IMR-90 (cell line): ENCODE measurements at regions not wholly inside any gene's neighbourhood (a gene's known extent, or its start where the extent isn't known, plus 50 kb on each side); places are given as distances from the start of the nearest gene placed in this dataset.

Experiments used
- ATAC-seq: fragments of 200-7000 bp; cut with Tn5 transposase; 2 replicates; pipeline ENCODE4 v1.9.1; 2020; ENCODE audit warnings: low read depth, mild to moderate bottlenecking, moderate library complexity
- BruUV-seq: library from RNA; stranded (reverse); fragments of 400-500 nt; replicated peaks from 2 replicates; lab custom pipeline; 2021; lab: Mats Ljungman, UMichigan
- CTCF ChIA-PET: fragments of 300-600 bp; formaldehyde crosslinking; extraction: SDS; loops from one replicate; lab custom pipeline; 2021; ENCODE audit warnings: antibody characterized with exemption; lab: Yijun Ruan, JAX
- POLR2A ChIA-PET: fragments of 300-600 bp; sonication (Branson Sonifier 250); formaldehyde crosslinking; loops from one replicate; lab custom pipeline; 2022; ENCODE audit warnings: antibody characterized with exemption; ENCODE audit not compliant: unreplicated experiment; lab: Charles Lee
- DNase-seq: peaks from one replicate; pipeline ENCODE4 v3.0.0; 2013
- H2AFZ ChIP-seq: replicated peaks from 2 replicates; pipeline ENCODE3; 2013; ENCODE audit warnings: low read length, mild to moderate bottlenecking; ENCODE audit not compliant: poor library complexity
- H2AK5ac ChIP-seq: 2 replicates; pipeline ENCODE4 v1.6.1; 2013; ENCODE audit warnings: low read depth, low read length, inconsistent platforms
- H2AK9ac ChIP-seq: replicated peaks from 2 replicates; pipeline ENCODE3; 2013; ENCODE audit warnings: mild to moderate bottlenecking, low read depth, low read length, moderate library complexity; ENCODE audit not compliant: poor library complexity
- H2BK120ac ChIP-seq: 2 replicates; pipeline ENCODE4 v1.6.1; 2013; ENCODE audit warnings: low read depth, low read length, inconsistent platforms
- H2BK15ac ChIP-seq: 3 replicates; pipeline ENCODE4 v1.6.1; 2013; ENCODE audit warnings: low read depth, low read length, inconsistent platforms
- H2BK20ac ChIP-seq: 2 replicates; pipeline ENCODE4 v1.6.1; 2013; ENCODE audit warnings: low read depth, mild to moderate bottlenecking, inconsistent platforms, low read length, moderate library complexity
- H2BK5ac ChIP-seq: 2 replicates; pipeline ENCODE4 v1.6.1; 2013; ENCODE audit warnings: mild to moderate bottlenecking, low read depth, low read length, inconsistent platforms; ENCODE audit not compliant: poor library complexity, severe bottlenecking
- H3K14ac ChIP-seq: replicated peaks from 2 replicates; pipeline ENCODE4 v1.6.1; 2013; ENCODE audit warnings: low read depth, low read length, inconsistent platforms
- H3K18ac ChIP-seq: 2 replicates; pipeline ENCODE4 v1.6.1; 2013; ENCODE audit warnings: low read depth, low read length, control low read depth
- H3K23ac ChIP-seq: 2 replicates; pipeline ENCODE4 v1.6.1; 2013; ENCODE audit warnings: low read depth, low read length, inconsistent platforms
- H3K27ac ChIP-seq: 2 replicates; pipeline ENCODE4 v1.5.1; 2013; ENCODE audit warnings: mild to moderate bottlenecking, control low read depth, low read length; ENCODE audit not compliant: insufficient read depth
- H3K27me3 ChIP-seq: 2 replicates; pipeline ENCODE4 v1.6.1; 2013; ENCODE audit warnings: low read length; ENCODE audit not compliant: control insufficient read depth, insufficient read depth
- H3K36me3 ChIP-seq: 2 replicates; pipeline ENCODE4 v1.6.1; 2013; ENCODE audit warnings: low read length, mixed read lengths; ENCODE audit not compliant: control insufficient read depth, insufficient read depth
- H3K4ac ChIP-seq: 2 replicates; pipeline ENCODE4 v1.6.1; 2013; ENCODE audit warnings: low read depth, low read length, inconsistent platforms
- H3K4me1 ChIP-seq: 2 replicates; pipeline ENCODE4 v1.6.1; 2013; ENCODE audit warnings: low read length, mixed read lengths; ENCODE audit not compliant: control insufficient read depth, insufficient read depth
- H3K4me2 ChIP-seq: 2 replicates; pipeline ENCODE4 v1.6.1; 2013; ENCODE audit warnings: low read depth, mild to moderate bottlenecking, control low read depth, low read length, moderate library complexity
- H3K4me3 ChIP-seq: 2 replicates; pipeline ENCODE4 v1.5.1; 2013; ENCODE audit warnings: low read depth, mild to moderate bottlenecking, control low read depth, low read length, moderate library complexity; ENCODE audit not compliant: insufficient read depth
- H3K56ac ChIP-seq: 2 replicates; pipeline ENCODE4 v1.6.1; 2013; ENCODE audit warnings: low read length, inconsistent platforms; ENCODE audit not compliant: insufficient read depth; ENCODE audit errors: extremely low read depth
- H3K79me1 ChIP-seq, 2 experiments: 2 replicates each; pipeline ENCODE4 v1.6.1; 2013; ENCODE audit warnings: low read length in 2 of 2, inconsistent platforms in 1 of 2, low read depth in 1 of 2
- H3K9ac ChIP-seq: 2 replicates; pipeline ENCODE4 v1.6.1; 2013; ENCODE audit warnings: low read depth, low read length, control low read depth
- H3K9me1 ChIP-seq: 2 replicates; pipeline ENCODE4 v1.6.1; 2013; ENCODE audit warnings: low read length, inconsistent platforms; ENCODE audit not compliant: insufficient read depth
- H3K9me3 ChIP-seq: 2 replicates; pipeline ENCODE4 v1.6.1; 2013; ENCODE audit warnings: low read length; ENCODE audit not compliant: control insufficient read depth, insufficient read depth
- H4K20me1 ChIP-seq: 2 replicates; pipeline ENCODE4 v1.6.1; 2013; ENCODE audit warnings: low read length, inconsistent platforms; ENCODE audit not compliant: insufficient read depth
- H4K5ac ChIP-seq: 2 replicates; pipeline ENCODE4 v1.6.1; 2013; ENCODE audit warnings: mild to moderate bottlenecking, low read depth, low read length, control low read depth
- H4K8ac ChIP-seq, 2 experiments: 2 replicates each; pipeline ENCODE4 v1.6.1; 2013; ENCODE audit warnings: low read depth in 2 of 2, low read length in 2 of 2, control low read depth in 1 of 2, inconsistent platforms in 1 of 2
- H4K91ac ChIP-seq: 2 replicates; pipeline ENCODE4 v1.6.1; 2013; ENCODE audit warnings: low read depth, low read length, inconsistent platforms; ENCODE audit not compliant: insufficient read depth
- CEBPB ChIP-seq: IDR thresholded peaks from 2 replicates; pipeline ENCODE4 v1.6.1; 2012; ENCODE audit warnings: low read depth, low read length, improper control_type of control experiment
- CHD1 ChIP-seq: IDR thresholded peaks from 2 replicates; pipeline ENCODE4 v1.6.1; 2012; ENCODE audit warnings: low read depth, low read length, improper control_type of control experiment
- CTCF ChIP-seq: conservative IDR thresholded peaks from 2 replicates; pipeline ENCODE4 v1.5.1; 2012; ENCODE audit warnings: mild to moderate bottlenecking, low read depth, low read length, improper control_type of control experiment
- ELK1 ChIP-seq: fragments of 150-350 bp; IDR thresholded peaks from 2 replicates; pipeline ENCODE4 v1.6.1; 2016; ENCODE audit warnings: low read depth, mild to moderate bottlenecking, low read length, moderate library complexity, borderline replicate concordance
- FOS ChIP-seq: fragments of 150-350 bp; IDR thresholded peaks from 2 replicates; pipeline ENCODE4 v1.6.1; 2016; ENCODE audit warnings: low read depth, low read length
- MAFK ChIP-seq: IDR thresholded peaks from 2 replicates; pipeline ENCODE4 v1.6.1; 2012; ENCODE audit warnings: low read depth, low read length, improper control_type of control experiment
- MAZ ChIP-seq: IDR thresholded peaks from 2 replicates; pipeline ENCODE4 v1.6.1; 2012; ENCODE audit warnings: low read depth, mild to moderate bottlenecking, low read length, improper control_type of control experiment, moderate library complexity, borderline replicate concordance
- NFE2L2 ChIP-seq: fragments of 150-350 bp; IDR thresholded peaks from 2 replicates; pipeline ENCODE4 v1.6.1; 2016; ENCODE audit warnings: low read depth, mild to moderate bottlenecking, low read length
- POLR2A ChIP-seq: IDR thresholded peaks from 2 replicates; pipeline ENCODE4 v1.6.1; 2012; ENCODE audit warnings: mild to moderate bottlenecking, low read depth, low read length
- RAD21 ChIP-seq: IDR thresholded peaks from 2 replicates; pipeline ENCODE4 v1.6.1; 2012; ENCODE audit warnings: low read length, improper control_type of control experiment
- RCOR1 ChIP-seq: IDR thresholded peaks from 2 replicates; pipeline ENCODE4 v1.6.1; 2012; ENCODE audit warnings: mild to moderate bottlenecking, low read length, improper control_type of control experiment; ENCODE audit not compliant: insufficient replicate concordance
- RFX5 ChIP-seq: IDR thresholded peaks from 2 replicates; pipeline ENCODE4 v1.8.0; 2012; ENCODE audit warnings: low read depth, mild to moderate bottlenecking, low read length, moderate library complexity
- SMC3 ChIP-seq: fragments of 150-350 bp; IDR thresholded peaks from 2 replicates; pipeline ENCODE4 v1.6.1; 2016; ENCODE audit warnings: low read depth, mild to moderate bottlenecking, antibody characterized with exemption, low read length, moderate library complexity
- USF2 ChIP-seq: fragments of 150-350 bp; IDR thresholded peaks from 2 replicates; pipeline ENCODE4 v1.6.1; 2017; ENCODE audit warnings: mild to moderate bottlenecking, antibody characterized with exemption, low read length, low read depth
- WGBS, 2 experiments: methylation state at CpG; one replicate each; pipeline versions ENCODE4 v1.1.5 to v1.1.7; 2013; ENCODE audit warnings: missing lambda C conversion rate in 2 of 2; ENCODE audit not compliant: insufficient read length in 1 of 2; ENCODE audit errors: extremely low coverage in 2 of 2; 5-methylcytosine and 5-hydroxymethylcytosine counted together
- dilution Hi-C: fragments of 300-500 bp; cut with HindIII; formaldehyde crosslinking; loops from one replicate; pipeline ENCODE4 v1.14.3; 2018; ENCODE audit warnings: low sequenced_read_pairs; ENCODE audit not compliant: unreplicated experiment
- in situ Hi-C: fragments of 300-500 bp; cut with MboI; formaldehyde crosslinking; loops from 3 replicates; pipeline ENCODE4 v1.14.3; 2019; ENCODE audit warnings: low sequenced_read_pairs, inconsistent platforms, mixed read lengths
- intact Hi-C: fragments of 100-400 bp; cut with micrococcal nuclease; formaldehyde crosslinking; loops from 2 replicates; pipeline ENCODE4 v1.10.0; 2022

GRCh38 chr21:35204850-35205541 is 155.9 kb upstream of the RUNX1 start:
- peak overlapping the region; percentile 94 for H2BK20ac ChIP-seq
- dilution Hi-C loops = no loop called here
- ChIA-PET POLR2A (interaction anchor here (0.6 to 1.7 kb wide), 5 partner anchors 120 to 318 kb away, joined by 3 to 13 read pairs (median 6); no protein-coding TSS in a partner anchor), CTCF (interaction anchor here (0.5 to 1.5 kb wide), 10 partner anchors 94 to 2000 kb away, joined by 3 to 7 read pairs (median 3); no protein-coding TSS in a partner anchor)
- peak overlapping the region; percentile 25; the same call in 1 of the 2 replicates for H3K4me3 ChIP-seq
- in situ Hi-C loops = loop anchor here (5.0 kb wide), 1 partner anchor 318 kb away; no protein-coding TSS in a partner anchor
- H3K27ac ChIP-seq = peak overlapping the region; percentile 91
- H4K8ac ChIP-seq = peak overlapping the region; percentile 81 to 89
- H4K20me1 ChIP-seq = no peaks in the 10 kb centered on the region
- peak overlapping the region; percentile 96 for H2BK120ac ChIP-seq
- peak overlapping the region; percentile 95 for H2AK5ac ChIP-seq
- peak overlapping the region; percentile 86; the same call in 1 of the 2 replicates for H4K5ac ChIP-seq
- H3K56ac ChIP-seq = peak overlapping the region; percentile 94
- peak overlapping the region; percentile 96 for H4K91ac ChIP-seq
- H2AFZ ChIP-seq = peak overlapping the region; percentile 85
- H3K9ac ChIP-seq = peak overlapping the region; percentile 53
- H3K4ac ChIP-seq = peak overlapping the region; percentile 94
- peak overlapping the region; percentile 63 for H3K4me2 ChIP-seq
- H3K9me1 ChIP-seq = peaks cover 17% of the 10 kb centered on the region
- H3K36me3 ChIP-seq = no peaks in the 10 kb centered on the region
- no peaks in the 10 kb centered on the region for H3K27me3 ChIP-seq
- H2BK5ac ChIP-seq = peak overlapping the region; percentile 92
- intact Hi-C loops = loop anchor here (1.0 to 10.0 kb wide), 8 partner anchors 52 to 640 kb away; no protein-coding TSS in a partner anchor
- peak overlapping the region; percentile 97 for H2BK15ac ChIP-seq
- no CpG with 5 or more reads among the region's 19 CpGs for WGBS, 2 experiments
- DNase-seq = peak; percentile 98
- H3K18ac ChIP-seq = peak overlapping the region; percentile 90
- peak overlapping the region; percentile 76 for H3K14ac ChIP-seq
- no peaks in the 10 kb centered on the region for H3K9me3 ChIP-seq
- peaks cover 40% of the 10 kb centered on the region for H3K4me1 ChIP-seq
- H3K79me1 ChIP-seq = peaks cover 0 to 16% of the 10 kb centered on the region in 2 experiments; a peak in 2 of 4 replicates
- peak overlapping the region; percentile 96 for H3K23ac ChIP-seq
- no TSS peak for BruUV-seq
- peak; percentile 78 for ATAC-seq
- H2AK9ac ChIP-seq = peak overlapping the region; percentile 37
- TF ChIP-seq USF2 = peak; percentile 93
- peak; percentile 53; the same call in 1 of the 2 replicates for TF ChIP-seq POLR2A
- no peak for TF ChIP-seq CEBPB
- TF ChIP-seq CTCF = peak; percentile 44
- TF ChIP-seq RFX5 = no peak
- peak; percentile 43 for TF ChIP-seq RAD21
- TF ChIP-seq CHD1 = 0 out of 2 replicates have a peak, but pooled peaks have one; percentile 61
- peak; percentile 50; the same call in 1 of the 2 replicates for TF ChIP-seq MAZ
- peak; percentile 35; the same call in 1 of the 2 replicates for TF ChIP-seq SMC3
- no peak for TF ChIP-seq MAFK
- TF ChIP-seq NFE2L2 = no peak
- TF ChIP-seq ELK1 = no peak
- no peak for TF ChIP-seq FOS
- no peak for TF ChIP-seq RCOR1
